Cardiac muscle cell (in vitro differentiated cells and primary cell): ENCODE measurements at regions not wholly inside any gene's neighbourhood (a gene's known extent, or its start where the extent isn't known, plus 50 kb on each side); places are given as distances from the start of the nearest gene placed in this dataset.
"Not testable (repeated sequence)": the region's sequence is repeated elsewhere in the genome, so short reads cannot be mapped to it uniquely, and the experiment has no call there.

Source experiments
- DNase-seq, 2 donors: peaks; one replicate each; pipeline versions ENCODE4 v3.0.0 to v3.0.0-alpha.2; 2010 to 2017; ENCODE audit warnings: low read depth in 1 of 2, low spot score in 1 of 2
- H3K27ac ChIP-seq: fragments of 200-600 bp; sonication (generic); 2 replicates; pipeline ENCODE4 v1.5.1; 2016
- H3K27me3 ChIP-seq: fragments of 200-600 bp; sonication (generic); 2 replicates; pipeline ENCODE4 v1.6.0; 2016; ENCODE audit warnings: control low read depth
- H3K36me3 ChIP-seq: fragments of 200-600 bp; sonication (generic); 2 replicates; pipeline ENCODE4 v1.5.1; 2016; ENCODE audit warnings: control low read depth
- H3K4me1 ChIP-seq: fragments of 200-600 bp; sonication (generic); 2 replicates; pipeline ENCODE4 v1.8.1; 2017; ENCODE audit warnings: low read depth, mild to moderate bottlenecking, mixed run types
- H3K4me3 ChIP-seq: fragments of 200-600 bp; sonication (generic); 2 replicates; pipeline ENCODE4 v1.5.1; 2016; ENCODE audit warnings: mild to moderate bottlenecking
- H3K9me3 ChIP-seq: fragments of 200-600 bp; sonication (generic); 2 replicates; pipeline ENCODE4 v1.5.1; 2017; ENCODE audit warnings: low read depth, mild to moderate bottlenecking, control low read depth
- TF ChIP-seq, protein P1 (sequence below): IDR thresholded peaks from 2 replicates; pipeline ENCODE4 v1.5.1; 2012; ENCODE audit warnings: low read depth, mild to moderate bottlenecking, low read length

DNA sequence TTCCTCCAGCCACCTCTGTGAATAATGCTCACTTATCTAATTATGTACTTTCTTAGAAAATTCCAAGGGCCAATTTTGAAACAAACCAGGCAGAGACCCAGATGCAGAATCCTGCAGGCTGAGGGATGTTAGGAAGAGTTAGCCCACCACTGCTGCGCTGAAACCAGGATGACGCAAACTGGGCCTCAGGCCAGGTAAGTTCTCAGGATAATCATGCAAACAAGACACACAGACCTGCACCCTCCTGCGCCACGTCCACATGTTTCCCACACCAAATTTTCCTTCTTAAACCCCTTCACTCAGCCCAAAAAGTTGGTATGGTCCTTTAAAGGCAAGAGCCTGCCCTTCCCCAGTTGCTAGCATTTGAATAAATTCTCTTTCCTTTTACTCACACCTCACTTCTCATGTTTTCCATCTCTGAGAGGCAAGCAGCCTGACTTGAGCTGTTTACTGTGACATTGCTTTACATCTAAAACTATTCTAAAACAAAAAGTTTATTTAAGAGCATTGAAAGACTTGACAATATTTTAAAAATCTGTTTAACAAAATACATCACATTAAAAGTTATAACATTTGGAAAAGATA is 887.1 kb downstream of the LRRIQ3 start:
- TF ChIP-seq, protein P1, sequence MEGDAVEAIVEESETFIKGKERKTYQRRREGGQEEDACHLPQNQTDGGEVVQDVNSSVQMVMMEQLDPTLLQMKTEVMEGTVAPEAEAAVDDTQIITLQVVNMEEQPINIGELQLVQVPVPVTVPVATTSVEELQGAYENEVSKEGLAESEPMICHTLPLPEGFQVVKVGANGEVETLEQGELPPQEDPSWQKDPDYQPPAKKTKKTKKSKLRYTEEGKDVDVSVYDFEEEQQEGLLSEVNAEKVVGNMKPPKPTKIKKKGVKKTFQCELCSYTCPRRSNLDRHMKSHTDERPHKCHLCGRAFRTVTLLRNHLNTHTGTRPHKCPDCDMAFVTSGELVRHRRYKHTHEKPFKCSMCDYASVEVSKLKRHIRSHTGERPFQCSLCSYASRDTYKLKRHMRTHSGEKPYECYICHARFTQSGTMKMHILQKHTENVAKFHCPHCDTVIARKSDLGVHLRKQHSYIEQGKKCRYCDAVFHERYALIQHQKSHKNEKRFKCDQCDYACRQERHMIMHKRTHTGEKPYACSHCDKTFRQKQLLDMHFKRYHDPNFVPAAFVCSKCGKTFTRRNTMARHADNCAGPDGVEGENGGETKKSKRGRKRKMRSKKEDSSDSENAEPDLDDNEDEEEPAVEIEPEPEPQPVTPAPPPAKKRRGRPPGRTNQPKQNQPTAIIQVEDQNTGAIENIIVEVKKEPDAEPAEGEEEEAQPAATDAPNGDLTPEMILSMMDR: no peak
- H3K27me3 ChIP-seq: peaks cover 70% of the 10 kb centered on the region
- no peaks in the 10 kb centered on the region for H3K9me3 ChIP-seq
- no peaks in the 10 kb centered on the region for H3K36me3 ChIP-seq
- no peak overlapping the region for H3K4me3 ChIP-seq
- no peak for DNase-seq
- no peaks in the 10 kb centered on the region for H3K4me1 ChIP-seq
- H3K27ac ChIP-seq: no peak overlapping the region

DNA sequence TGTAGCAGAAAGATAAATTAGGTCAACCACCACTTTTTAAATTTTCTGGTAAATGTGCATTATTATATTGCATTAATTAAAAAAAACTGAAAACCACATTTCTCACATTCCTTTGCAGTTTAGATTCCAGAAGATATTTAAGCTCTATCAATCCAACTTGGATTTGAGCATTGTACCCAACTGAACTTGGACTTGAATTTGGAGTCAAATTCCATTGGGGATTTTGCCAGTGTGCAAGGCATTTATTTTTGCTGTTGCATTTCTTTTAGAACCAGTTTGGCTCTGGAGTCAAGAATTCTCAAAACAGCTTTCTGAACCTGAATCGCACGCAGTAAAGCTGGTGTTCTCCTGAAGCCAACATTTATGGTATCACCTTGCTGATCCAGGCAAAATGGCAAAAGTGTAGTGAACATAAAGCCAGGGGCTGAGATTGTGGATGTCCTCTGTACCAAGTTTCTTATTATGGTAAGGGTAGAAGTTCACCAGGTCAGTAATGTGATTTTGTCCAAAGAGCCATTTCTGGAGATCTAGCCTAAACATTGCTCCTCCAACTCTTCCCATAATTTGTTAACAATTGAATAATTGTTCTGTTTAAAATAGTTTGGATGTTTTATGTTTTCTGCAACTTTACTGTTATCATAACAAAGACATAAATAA is 890.9 kb downstream of the LRRIQ3 start:
- no peak overlapping the region for H3K4me3 ChIP-seq
- no peaks in the 10 kb centered on the region for H3K4me1 ChIP-seq
- H3K36me3 ChIP-seq: no peaks in the 10 kb centered on the region
- no peaks in the 10 kb centered on the region for H3K9me3 ChIP-seq
- TF ChIP-seq, protein P1: no peak
- DNase-seq: no peak
- no peak overlapping the region for H3K27ac ChIP-seq
- peaks cover 86% of the 10 kb centered on the region for H3K27me3 ChIP-seq

DNA sequence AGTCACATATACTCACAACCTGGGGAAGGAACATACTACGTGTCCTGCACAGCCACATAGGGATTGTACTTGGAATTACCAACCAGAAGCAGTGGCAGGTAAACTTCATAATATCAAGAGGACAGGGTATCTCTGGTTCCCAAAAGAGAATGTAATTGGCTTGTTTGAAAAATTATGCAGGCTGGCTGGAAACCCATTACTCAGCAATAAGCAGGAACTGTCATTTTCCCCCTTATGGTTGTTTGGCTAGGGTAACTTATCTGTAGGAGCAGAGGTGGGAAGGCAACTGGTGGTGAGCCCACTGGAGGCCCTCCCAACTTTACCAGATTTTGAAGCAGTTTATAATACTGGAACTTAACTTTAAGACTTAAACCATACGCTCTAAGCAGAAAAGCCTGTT is 924.1 kb downstream of the LRRIQ3 start:
- Histone ChIP-seq H3K9me3 (no peaks in the 10 kb centered on the region), H3K4me1 (no peaks in the 10 kb centered on the region), H3K36me3 (no peaks in the 10 kb centered on the region), H3K27me3 (peaks cover 2% of the 10 kb centered on the region), H3K27ac (no peak overlapping the region), H3K4me3 (no peak overlapping the region)
- TF ChIP-seq, protein P1: no peak
- DNase-seq: no peak

DNA sequence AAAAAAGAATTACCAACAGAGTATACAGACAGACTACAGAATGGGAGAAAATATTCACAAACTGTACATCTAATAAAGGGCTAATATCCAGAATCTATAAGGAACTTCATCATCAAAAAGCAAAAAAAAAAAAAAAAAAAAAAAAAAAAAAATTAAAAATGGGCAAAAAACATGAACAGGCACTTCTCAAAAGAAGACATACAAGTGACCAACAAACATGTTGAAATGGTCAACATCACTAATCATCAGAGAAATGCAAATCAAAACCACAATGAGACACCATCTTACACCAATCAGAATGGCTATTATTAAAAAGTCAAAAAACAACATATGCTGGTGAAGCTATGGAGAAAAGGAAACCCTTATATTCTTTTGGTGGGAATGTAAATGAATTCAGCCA is 952.8 kb downstream of the LRRIQ3 start:
- not testable (repeated sequence) for H3K27ac ChIP-seq, H3K4me1 ChIP-seq, H3K4me3 ChIP-seq, H3K36me3 ChIP-seq, DNase-seq, H3K9me3 ChIP-seq, H3K27me3 ChIP-seq

DNA sequence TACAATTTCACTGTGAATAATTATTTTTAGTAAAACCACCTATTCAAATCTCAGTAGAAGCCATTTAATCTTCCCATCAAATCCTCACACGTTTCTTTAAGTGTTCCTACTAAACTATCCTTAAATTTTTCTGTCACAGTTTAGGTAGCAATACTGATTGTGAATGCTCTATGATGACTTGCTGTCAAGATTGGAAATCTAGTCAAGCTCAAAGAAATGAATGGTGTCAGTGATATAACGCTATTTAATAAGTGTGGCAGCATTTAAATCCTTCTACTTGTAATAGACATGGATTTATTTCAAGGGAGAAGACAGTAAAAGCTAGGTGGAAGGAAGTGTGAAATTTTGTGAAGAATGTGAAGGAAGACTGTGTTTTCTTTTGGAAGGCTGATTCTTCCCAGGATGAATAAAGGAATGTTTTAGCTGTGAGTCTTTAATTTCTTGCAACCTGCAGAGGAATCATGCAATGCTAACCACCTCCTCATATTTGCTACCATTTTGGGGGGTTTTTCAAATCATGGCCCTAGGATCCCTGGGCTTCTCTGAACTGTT is 936.7 kb upstream of the NEGR1 start:
- DNase-seq: no peak
- TF ChIP-seq, protein P1: no peak
- no peaks in the 10 kb centered on the region for H3K36me3 ChIP-seq
- no peaks in the 10 kb centered on the region for H3K4me1 ChIP-seq
- peaks cover 3% of the 10 kb centered on the region for H3K27me3 ChIP-seq
- H3K4me3 ChIP-seq: no peak overlapping the region
- H3K27ac ChIP-seq: no peak overlapping the region
- H3K9me3 ChIP-seq: no peaks in the 10 kb centered on the region

DNA sequence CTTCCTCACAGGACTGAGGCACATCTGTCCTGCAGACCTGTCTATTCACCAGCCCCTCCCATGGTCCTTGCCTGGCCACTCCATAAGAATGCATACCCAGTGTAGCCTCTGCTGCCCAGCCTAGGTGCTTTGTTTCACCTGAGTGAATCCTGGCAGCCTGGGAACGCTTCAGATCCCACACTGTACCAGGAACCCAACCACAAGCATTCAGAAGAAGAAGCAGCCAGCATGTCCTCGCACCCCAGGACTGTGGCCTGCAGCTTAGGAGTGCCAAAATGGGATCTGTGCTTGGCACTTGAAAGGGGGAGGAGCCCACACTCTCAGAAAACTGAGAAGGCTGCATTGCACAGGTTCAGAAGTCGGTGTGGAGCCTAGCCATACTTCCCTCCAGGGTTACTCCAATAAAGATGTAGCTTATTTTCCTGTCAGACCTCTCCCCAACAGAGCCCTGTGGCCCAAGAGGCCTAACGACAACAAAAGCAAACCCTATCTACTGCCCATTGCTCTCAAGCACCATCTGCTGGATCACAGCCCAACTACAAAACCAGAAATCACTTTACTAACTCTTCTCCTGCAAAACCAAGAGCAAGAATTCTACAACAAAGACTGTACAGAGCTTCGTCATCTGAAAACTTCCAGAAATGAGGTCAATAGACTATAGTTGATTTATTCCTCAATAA is 923.1 kb upstream of the NEGR1 start:
- Histone ChIP-seq H3K36me3 (no peaks in the 10 kb centered on the region), H3K4me1 (no peaks in the 10 kb centered on the region), H3K27ac (no peak overlapping the region), H3K4me3 (no peak overlapping the region), H3K27me3 (no peaks in the 10 kb centered on the region), H3K9me3 (no peaks in the 10 kb centered on the region)
- TF ChIP-seq, protein P1: no peak
- peak in 1 of 2 donors; percentile 5 for DNase-seq
